AG09309 (cell line): ENCODE measurements at regions not wholly inside any gene's neighbourhood (a gene's known extent, or its start where the extent isn't known, plus 50 kb on each side); places are given as distances from the start of the nearest gene placed in this dataset.

Experiments used
- DNase-seq: peaks from one replicate; pipeline ENCODE4 v3.0.0-alpha.2; 2010; ENCODE audit warnings: low read depth
- H3K4me3 ChIP-seq: 2 replicates; pipeline ENCODE4 v1.5.1; 2011; ENCODE audit warnings: mild to moderate bottlenecking, low read depth, low read length, moderate library complexity; ENCODE audit not compliant: control insufficient read depth
- TF ChIP-seq, protein P1 (sequence below): IDR thresholded peaks from 2 replicates; pipeline ENCODE4 v1.5.1; 2011; ENCODE audit warnings: mild to moderate bottlenecking, low read depth, low read length, inconsistent platforms; ENCODE audit not compliant: insufficient read depth, control insufficient read depth; ENCODE audit errors: missing control alignments

- DNase-seq, result no peak
- TF ChIP-seq, protein P1, sequence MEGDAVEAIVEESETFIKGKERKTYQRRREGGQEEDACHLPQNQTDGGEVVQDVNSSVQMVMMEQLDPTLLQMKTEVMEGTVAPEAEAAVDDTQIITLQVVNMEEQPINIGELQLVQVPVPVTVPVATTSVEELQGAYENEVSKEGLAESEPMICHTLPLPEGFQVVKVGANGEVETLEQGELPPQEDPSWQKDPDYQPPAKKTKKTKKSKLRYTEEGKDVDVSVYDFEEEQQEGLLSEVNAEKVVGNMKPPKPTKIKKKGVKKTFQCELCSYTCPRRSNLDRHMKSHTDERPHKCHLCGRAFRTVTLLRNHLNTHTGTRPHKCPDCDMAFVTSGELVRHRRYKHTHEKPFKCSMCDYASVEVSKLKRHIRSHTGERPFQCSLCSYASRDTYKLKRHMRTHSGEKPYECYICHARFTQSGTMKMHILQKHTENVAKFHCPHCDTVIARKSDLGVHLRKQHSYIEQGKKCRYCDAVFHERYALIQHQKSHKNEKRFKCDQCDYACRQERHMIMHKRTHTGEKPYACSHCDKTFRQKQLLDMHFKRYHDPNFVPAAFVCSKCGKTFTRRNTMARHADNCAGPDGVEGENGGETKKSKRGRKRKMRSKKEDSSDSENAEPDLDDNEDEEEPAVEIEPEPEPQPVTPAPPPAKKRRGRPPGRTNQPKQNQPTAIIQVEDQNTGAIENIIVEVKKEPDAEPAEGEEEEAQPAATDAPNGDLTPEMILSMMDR, result no peak
- no peak overlapping the region for H3K4me3 ChIP-seq
Observed at GRCh38 chr13:21938636-21939035, 267.8 kb downstream of the FGF9 start.

GRCh38 chr13:21942061-21942460 lies 271.2 kb downstream of the FGF9 start:
- TF ChIP-seq, protein P1, result no peak
- no peak overlapping the region for H3K4me3 ChIP-seq
- no peak for DNase-seq

- no peak for DNase-seq
- H3K4me3 ChIP-seq, result no peak overlapping the region
- TF ChIP-seq, protein P1, result no peak
Observed at GRCh38 chr13:21944610-21945009, 273.7 kb downstream of the FGF9 start.

- H3K4me3 ChIP-seq, result no peak overlapping the region
- TF ChIP-seq, protein P1, result no peak
- DNase-seq, result no peak
Observed at GRCh38 chr13:21945195-21945594, 274.3 kb downstream of the FGF9 start.

DNA sequence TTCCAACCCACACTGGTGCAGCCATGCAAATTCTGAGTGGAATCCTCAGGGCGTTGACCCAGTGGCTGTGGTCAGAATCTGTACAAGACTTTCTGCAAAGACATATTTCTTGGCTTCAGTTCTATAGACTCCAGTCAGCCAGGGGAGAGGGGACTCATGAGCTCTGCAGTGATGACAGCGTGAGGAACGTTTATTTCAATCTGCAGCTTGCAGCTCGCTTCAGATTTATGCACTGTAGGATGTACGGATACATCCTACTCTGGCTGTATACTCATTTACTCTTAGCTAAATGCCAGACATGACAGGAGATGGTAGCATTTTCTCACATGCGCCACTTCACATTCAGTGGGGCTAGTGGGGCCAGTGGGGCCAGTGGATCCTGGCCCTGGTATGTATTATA lies 276.1 kb downstream of the FGF9 start:
- DNase-seq, result no peak
- no peak overlapping the region for H3K4me3 ChIP-seq
- TF ChIP-seq, protein P1, result no peak

DNA sequence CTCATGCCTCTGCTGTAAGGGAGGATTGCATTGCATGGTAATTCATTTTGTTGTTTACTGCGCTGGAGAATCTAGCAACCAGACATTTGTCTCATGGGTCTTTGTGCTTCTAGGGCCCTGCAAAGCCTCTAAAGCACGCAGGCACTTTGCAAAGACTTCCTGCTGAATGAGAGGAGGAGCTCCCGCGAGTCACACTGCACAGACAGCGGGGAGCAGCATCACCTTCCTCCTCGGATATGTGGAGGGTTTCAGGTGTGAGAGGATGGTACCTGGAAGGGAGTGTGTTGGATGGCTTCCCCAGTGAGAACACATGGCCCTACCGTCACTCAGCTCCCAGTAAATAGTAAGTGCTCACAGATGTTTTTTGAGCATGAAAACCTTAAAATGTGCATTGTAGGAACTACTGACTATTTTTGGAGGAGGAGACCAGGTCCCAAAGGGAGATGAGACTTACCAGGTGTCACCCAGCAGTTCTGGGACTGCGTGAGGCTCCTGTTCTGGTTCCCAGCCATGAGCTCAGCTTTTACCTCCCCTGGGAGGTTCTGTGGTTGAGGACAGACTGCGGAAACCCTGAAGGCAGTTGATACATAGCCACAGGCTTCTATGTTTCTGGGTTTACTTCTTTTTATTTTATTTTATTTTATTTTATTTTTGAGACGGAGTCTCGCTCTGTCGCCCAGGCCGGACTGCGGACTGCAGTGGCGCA lies 278.0 kb downstream of the FGF9 start:
- DNase-seq, result no peak
- H3K4me3 ChIP-seq, result no peak overlapping the region
- TF ChIP-seq, protein P1, result no peak

- TF ChIP-seq, protein P1, result no peak
- DNase-seq, result no peak
- no peak overlapping the region for H3K4me3 ChIP-seq
Observed at GRCh38 chr13:21949818-21950429, 279.1 kb downstream of the FGF9 start.
